Chondrocyte (in vitro differentiated cells): ENCODE measurements at regions not wholly inside any gene's neighbourhood (a gene's known extent, or its start where the extent isn't known, plus 50 kb on each side); places are given as distances from the start of the nearest gene placed in this dataset.
A peak's percentile ranks its signal among the peaks of the same experiment; 100 is the strongest.
"Not testable (repeated sequence)": the region's sequence is repeated elsewhere in the genome, so short reads cannot be mapped to it uniquely, and the experiment has no call there.

Experiments
- DNase-seq: peaks from one replicate; pipeline ENCODE4 v3.0.0; 2021; ENCODE audit warnings: mixed read lengths, low spot score
- H3K27ac Mint-ChIP-seq: one replicate; pipeline ENCODE4 v1.8.0; 2021; ENCODE audit warnings: mild to moderate bottlenecking, moderate library complexity, mixed read lengths; ENCODE audit not compliant: unreplicated experiment
- H3K27me3 Mint-ChIP-seq: 2 replicates; pipeline ENCODE4 v1.8.0; 2021; ENCODE audit warnings: low read depth, mixed read lengths
- H3K36me3 Mint-ChIP-seq: 2 replicates; pipeline ENCODE4 v1.8.0; 2021; ENCODE audit warnings: low read depth, mixed read lengths
- H3K4me1 Mint-ChIP-seq: 2 replicates; pipeline ENCODE4 v1.8.0; 2021; ENCODE audit warnings: low read depth, mild to moderate bottlenecking, mixed read lengths
- H3K4me3 Mint-ChIP-seq: one replicate; pipeline ENCODE4 v1.8.0; 2021; ENCODE audit warnings: mild to moderate bottlenecking, moderate library complexity, mixed read lengths; ENCODE audit not compliant: unreplicated experiment
- H3K9me3 Mint-ChIP-seq: 2 replicates; pipeline ENCODE4 v1.8.0; 2021; ENCODE audit warnings: low read depth, mixed read lengths
- CTCF ChIP-seq: fragments of 200-600 bp; sonication (generic); IDR thresholded peaks from 2 replicates; pipeline ENCODE4 v1.5.0; 2021; ENCODE audit warnings: antibody characterized with exemption, mild to moderate bottlenecking, moderate library complexity

GRCh38 chr1:82778612-82779011, 977.9 kb downstream of the ADGRL2 start:
- peak; percentile 69 for TF ChIP-seq CTCF
- H3K27me3 Mint-ChIP-seq = no peaks in the 10 kb centered on the region
- peaks cover 6% of the 10 kb centered on the region for H3K9me3 Mint-ChIP-seq
- DNase-seq = no peak
- H3K4me3 Mint-ChIP-seq = no peak overlapping the region
- H3K27ac Mint-ChIP-seq = no peak overlapping the region
- H3K4me1 Mint-ChIP-seq = peaks cover 6% of the 10 kb centered on the region
- no peaks in the 10 kb centered on the region for H3K36me3 Mint-ChIP-seq

DNA sequence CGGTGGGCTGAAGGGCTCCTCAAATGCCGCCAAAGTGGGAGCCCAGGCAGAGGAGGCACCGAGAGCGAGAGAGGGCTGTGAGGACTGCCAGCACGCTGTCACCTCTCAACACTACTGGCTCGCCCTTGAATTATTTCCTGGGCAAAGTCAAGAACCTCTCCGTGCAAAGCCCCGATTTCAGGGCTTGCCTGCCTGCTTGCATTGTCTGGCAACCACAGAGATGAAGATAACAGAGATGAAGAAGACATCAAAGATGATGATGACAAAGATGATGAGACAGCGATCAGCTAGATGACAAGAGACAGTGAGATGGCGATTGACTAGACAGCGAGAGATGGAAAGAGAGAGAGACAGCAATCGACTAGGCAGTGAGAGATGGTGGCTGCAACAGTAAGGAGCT, 976.5 kb downstream of the ADGRL2 start:
- H3K9me3 Mint-ChIP-seq = peaks cover 6% of the 10 kb centered on the region
- TF ChIP-seq CTCF = no peak
- no peak for DNase-seq
- no peak overlapping the region for H3K27ac Mint-ChIP-seq
- H3K36me3 Mint-ChIP-seq = no peaks in the 10 kb centered on the region
- no peak overlapping the region for H3K4me3 Mint-ChIP-seq
- no peaks in the 10 kb centered on the region for H3K27me3 Mint-ChIP-seq
- peaks cover 6% of the 10 kb centered on the region for H3K4me1 Mint-ChIP-seq

GRCh38 chr1:82776730-82777129, 976.0 kb downstream of the ADGRL2 start:
- not testable (repeated sequence) for H3K9me3 Mint-ChIP-seq, H3K27me3 Mint-ChIP-seq, H3K36me3 Mint-ChIP-seq, H3K4me1 Mint-ChIP-seq, H3K27ac Mint-ChIP-seq, H3K4me3 Mint-ChIP-seq
- DNase-seq = peak; percentile 63

GRCh38 chr1:82775406-82776000, 974.8 kb downstream of the ADGRL2 start:
- Mint-ChIP-seq H3K27ac (no peak overlapping the region), H3K4me1 (peaks cover 6% of the 10 kb centered on the region), H3K4me3 (no peak overlapping the region), H3K27me3 (no peaks in the 10 kb centered on the region), H3K9me3 (peaks cover 6% of the 10 kb centered on the region), H3K36me3 (no peaks in the 10 kb centered on the region)
- no peak for DNase-seq
- peak; percentile 79 for TF ChIP-seq CTCF

GRCh38 chr1:82762829-82763532, 962.2 kb downstream of the ADGRL2 start:
- Mint-ChIP-seq H3K27me3 (no peaks in the 10 kb centered on the region), H3K4me1 (no peaks in the 10 kb centered on the region), H3K9me3 (peaks cover 3% of the 10 kb centered on the region), H3K36me3 (no peaks in the 10 kb centered on the region), H3K27ac (no peak overlapping the region), H3K4me3 (no peak overlapping the region)
- TF ChIP-seq CTCF = no peak
- no peak for DNase-seq

- Mint-ChIP-seq H3K9me3 (peaks cover 3% of the 10 kb centered on the region), H3K4me3 (no peak overlapping the region), H3K27ac (no peak overlapping the region), H3K4me1 (peaks cover 4% of the 10 kb centered on the region), H3K27me3 (no peaks in the 10 kb centered on the region), H3K36me3 (no peaks in the 10 kb centered on the region)
- no peak for DNase-seq
- peak; percentile 40 for TF ChIP-seq CTCF
These were observed 958.3 kb downstream of the ADGRL2 start for GRCh38 chr1:82759035-82759434.
